HG03571 (cell line): ENCODE measurements at regions not wholly inside any gene's neighbourhood (a gene's known extent, or its start where the extent isn't known, plus 50 kb on each side); places are given as distances from the start of the nearest gene placed in this dataset.
"Not testable (repeated sequence)": the region's sequence is repeated elsewhere in the genome, so short reads cannot be mapped to it uniquely, and the experiment has no call there.

Source experiments
- ATAC-seq: cut with Tn5 transposase; IDR thresholded peaks from one replicate; pipeline ENCODE4 v1.9.1; 2021; ENCODE audit not compliant: unreplicated experiment

DNA sequence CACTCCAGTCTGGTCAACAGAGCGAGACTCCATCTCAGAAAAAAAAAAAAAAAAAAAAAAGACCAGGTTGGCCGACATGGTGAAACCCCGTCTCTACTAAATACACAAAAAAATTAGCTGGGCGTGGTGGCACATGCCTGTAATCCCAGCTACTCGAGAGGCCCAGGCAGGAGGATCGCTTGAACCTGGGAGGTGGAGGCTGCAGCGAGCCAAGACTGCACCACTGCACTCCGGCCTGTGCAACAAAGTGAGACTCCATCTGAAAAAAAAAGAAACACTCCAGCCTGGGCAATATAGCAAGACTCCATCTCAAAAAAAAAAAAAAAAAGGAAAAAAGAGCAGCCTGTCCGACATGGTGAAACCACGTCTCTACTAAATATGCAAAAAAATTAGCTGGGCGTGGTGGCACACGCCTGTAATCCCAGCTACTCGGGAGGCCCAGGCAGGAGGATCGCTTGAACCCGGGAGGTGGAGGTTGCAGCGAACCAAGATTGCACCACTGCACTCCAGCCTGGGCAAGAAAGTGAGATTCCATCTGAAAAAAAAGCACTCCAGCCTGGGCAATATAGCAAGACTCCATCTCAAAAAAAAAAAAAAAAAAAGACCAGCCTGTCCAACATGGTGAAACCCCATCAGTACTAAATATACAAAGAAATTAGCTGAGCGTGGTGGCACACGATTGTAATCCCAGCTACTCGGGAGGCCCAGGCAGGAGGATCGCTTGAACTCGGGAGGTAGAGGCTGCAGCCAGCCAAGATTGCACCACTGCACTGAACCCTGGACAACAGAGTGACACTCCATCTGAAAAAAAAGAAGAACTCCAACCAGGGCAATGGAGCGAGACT, 343.3 kb upstream of the PLGLB2 start:
- ATAC-seq = not testable (repeated sequence)

DNA sequence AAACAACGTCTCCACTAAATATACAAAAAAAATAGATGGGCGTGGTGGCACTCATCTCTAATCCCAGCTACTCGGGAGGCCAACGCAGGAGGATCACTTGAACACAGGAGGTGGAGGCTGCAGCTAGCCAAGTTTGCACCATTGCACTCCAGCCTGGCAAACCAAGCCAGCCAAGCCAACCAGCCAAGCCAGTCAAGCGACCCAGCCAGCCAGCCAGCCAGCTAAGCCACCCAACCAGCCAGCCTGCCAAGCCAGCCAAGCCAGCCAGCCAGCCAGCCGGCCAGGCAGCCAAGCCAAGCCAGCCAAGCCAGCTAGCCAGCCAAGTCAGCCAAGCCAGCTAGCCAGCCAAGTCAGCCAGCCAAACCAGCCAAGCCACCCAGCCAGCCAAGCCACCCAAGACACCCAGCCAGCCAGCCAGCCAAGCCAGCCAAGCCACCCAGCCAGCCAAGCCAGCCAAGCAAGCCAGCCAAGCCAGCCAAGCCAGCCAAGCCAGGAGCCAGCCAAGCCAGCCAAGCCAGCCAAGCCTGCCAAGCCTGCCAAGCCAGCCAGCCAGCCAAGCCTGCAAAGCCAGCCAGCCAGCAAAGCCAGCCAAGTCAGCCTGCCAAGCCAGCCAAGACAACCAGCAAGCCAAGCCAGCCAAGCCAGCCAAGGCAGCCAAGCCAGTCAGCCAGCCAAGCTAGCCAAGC, 342.2 kb upstream of the PLGLB2 start:
- ATAC-seq = not testable (repeated sequence)

DNA sequence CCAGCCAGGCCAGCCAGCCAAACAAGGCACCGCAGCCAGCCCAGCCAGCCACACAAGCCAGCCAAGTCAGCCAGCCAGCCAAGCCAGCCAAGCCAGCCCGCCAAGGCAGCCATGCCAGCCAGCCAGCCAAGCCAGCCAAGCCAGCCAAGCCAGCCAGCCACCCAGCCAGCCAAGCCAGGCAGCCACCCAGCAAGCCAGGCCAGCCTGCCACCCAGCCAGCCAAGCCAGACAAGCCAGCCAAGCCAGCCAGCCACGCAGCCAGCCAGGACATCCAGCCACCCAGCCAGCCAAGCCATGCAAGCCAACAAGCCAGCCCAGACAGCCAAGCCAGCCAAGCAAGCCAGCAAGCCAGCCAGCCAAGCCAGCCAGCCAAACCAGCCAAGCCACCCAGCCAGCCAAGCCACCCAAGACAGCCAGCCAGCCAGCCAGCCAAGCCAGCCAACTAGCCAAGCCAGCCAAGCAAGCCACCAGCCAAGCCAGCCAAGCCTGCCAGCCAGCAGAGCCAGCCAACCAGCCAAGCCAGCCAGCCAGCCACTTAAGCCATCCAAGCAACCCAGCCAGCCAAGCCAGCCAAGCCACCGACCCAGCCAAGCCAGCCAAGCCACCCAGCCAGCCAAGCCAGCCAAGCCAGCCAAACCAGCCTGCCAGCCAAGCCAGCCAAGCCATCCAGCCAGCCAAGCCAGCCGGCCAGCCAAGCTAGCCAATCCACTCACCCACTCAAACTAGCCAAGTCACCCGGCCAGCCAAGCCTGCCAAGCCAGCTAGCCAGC, 341.3 kb upstream of the PLGLB2 start:
- ATAC-seq = not testable (repeated sequence)

DNA sequence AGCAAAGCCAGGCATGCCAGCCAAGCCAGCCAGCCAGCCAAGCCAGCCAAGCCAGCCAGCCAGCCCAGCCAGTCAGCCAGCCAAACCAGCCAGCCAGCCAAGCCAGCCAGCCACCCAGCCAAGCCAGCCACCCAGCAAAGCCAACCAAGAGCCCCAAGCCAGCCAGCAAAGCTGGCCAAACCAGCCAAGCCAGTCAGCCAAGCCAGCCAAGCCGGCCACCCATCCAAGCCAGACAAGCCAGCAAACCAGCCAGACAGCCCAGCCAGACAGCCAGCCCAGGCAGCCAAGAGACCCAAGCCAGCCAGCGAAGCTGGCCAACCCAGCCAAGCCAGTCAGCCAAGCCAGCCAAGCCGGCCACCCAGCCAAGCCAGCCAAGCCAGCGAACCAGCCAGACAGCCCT, 338.3 kb upstream of the PLGLB2 start:
- not testable (repeated sequence) for ATAC-seq

DNA sequence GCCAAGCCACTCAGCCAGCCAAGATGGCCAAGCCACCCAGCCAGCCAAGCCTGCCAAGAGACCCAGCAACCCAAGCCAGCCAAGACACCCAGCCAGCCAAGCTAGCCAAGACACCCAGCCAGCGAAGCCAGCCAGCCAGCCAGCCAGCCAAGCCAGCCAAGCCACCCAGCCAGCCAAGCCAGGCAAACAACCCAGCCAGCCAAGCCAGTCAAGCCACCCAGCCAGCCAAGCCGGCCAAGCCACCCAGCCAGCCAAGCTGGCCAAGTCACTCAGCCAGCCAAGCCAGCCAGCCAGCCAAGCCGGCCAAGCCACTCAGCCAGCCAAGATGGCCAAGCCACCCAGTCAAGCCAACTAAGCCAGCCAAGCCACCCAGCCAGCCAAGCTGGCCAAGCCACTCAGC, 337.5 kb upstream of the PLGLB2 start:
- ATAC-seq = not testable (repeated sequence)

DNA sequence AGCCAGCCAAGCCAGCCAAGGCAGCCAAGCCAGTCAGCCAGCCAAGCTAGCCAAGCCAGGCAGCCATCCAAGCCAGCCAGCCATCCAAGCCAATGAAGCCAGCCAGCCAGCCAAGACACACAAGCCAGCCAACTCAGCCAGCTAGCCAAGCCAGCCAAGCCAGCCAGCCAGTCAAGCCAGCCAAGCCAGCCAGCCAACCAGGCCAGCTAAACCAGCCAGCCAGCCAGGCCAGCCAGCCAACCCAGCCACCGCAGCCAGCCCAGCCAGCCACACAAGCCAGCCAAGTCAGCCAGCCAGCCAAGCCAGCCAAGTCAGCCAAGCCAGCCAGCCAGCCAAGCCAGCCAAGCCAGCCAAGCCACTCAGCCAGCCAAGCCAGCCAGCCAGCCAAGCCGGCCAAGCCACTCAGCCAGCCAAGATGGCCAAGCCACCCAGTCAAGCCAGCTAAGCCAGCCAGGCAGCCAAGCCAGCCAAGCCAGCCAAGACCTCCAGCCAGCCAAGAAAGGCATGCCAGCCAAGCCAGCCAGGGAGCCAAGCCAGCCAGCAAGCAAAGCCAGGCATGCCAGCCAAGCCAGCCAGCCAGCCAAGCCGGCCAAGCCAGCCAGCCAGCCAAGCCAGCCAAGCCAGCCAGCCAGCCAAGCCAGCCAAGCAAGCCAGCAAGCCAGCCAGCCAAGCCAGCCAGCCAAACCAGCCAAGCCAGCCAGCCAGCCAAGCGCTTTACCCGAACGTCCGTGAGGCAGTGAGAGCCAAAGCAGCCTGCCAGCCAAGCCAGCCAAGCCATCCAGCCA, 335.7 kb upstream of the PLGLB2 start:
- ATAC-seq = not testable (repeated sequence)

DNA sequence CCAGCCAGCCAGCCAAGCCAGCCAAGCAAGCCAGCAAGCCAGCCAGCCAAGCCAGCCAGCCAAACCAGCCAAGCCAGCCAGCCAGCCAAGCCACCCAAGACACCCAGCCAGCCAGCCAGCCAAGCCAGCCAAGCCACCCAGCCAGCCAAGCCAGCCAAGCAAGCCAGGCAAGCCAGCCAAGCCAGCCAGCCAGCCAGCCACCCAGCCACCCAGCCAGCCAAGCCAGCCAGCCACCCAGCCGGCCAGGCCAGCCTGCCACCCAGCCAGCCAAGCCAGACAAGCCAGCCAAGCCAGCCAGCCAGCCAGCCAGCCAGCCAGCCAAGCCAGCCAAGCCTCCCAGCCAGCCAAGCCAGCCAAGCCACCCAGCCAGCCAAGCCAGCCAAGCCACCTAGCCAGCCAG, 333.6 kb upstream of the PLGLB2 start:
- not testable (repeated sequence) for ATAC-seq

DNA sequence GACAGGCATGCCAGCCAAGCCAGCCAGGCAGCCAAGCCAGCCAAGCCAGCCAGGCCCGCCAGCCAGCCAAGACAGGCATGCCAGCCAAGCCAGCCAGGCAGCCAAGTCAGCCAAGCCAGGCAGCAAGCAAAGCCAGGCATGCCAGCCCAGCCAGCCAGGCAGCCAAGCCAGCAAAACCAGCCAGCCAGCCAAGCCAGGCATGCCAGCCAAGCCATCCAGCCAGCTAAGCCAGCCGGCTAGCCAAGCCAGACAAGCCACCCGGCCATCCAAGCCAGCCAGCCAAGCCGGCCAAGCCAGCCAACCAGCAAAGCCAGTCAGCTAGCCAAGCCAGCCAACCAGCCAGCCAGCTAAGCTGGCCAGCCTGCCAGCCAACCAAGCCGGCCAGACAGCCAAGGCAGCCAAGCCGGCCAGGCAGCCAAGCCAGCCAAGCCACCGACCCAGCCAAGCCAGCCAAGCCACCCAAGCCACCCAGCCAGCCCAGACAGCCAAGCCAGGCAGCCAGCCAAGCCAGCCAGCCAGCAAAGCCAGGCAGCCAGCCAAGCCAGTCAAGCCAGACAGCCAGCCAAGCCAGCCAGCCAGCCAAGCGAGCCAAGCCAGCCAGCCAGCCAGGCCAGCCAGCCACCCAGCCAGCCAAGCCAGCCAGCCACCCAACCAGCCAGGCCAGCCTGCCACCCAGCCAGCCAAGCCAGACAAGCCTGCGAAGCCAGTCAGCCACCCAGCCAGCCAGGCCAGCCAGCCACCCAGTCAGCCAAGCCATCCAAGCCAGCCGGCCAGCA, 332.9 kb upstream of the PLGLB2 start:
- ATAC-seq = not testable (repeated sequence)

DNA sequence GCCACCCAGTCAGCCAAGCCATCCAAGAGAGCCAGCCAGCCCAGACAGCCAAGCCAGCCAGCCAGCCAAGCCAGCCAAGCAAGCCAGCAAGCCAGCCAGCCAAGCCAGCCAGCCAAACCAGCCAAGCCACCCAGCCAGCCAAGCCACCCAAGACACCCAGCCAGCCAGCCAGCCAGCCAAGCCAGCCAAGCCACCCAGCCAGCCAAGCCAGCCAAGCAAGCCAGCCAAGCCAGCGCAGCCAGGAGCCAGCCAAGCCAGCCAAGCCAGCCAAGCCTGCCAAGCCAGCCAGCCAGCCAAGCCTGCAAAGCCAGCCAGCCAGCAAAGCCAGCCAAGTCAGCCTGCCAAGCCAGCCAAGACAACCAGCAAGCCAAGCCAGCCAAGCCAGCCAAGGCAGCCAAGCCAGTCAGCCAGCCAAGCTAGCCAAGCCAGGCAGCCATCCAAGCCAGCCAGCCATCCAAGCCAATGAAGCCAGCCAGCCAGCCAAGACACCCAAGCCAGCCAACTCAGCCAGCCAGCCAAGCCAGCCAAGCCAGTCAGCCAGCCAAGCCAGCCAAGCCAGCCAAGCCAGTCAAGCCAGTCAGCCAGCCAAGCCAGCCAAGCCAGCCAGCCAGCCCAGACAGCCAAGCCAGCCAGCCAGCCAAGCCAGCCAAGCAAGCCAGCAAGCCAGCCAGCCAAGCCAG, 332.2 kb upstream of the PLGLB2 start:
- ATAC-seq = not testable (repeated sequence)

DNA sequence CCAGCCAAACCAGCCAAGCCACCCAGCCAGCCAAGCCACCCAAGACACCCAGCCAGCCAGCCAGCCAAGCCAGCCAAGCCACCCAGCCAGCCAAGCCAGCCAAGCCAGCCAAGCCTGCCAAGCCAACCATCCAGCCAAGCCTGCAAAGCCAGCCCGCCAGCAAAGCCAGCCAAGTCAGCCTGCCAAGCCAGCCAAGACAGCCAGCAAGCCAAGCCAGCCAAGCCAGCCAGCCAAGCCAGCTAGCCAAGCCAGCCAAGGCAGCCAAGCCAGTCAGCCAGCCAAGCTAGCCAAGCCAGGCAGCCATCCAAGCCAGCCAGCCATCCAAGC, 331.7 kb upstream of the PLGLB2 start:
- ATAC-seq = not testable (repeated sequence)

DNA sequence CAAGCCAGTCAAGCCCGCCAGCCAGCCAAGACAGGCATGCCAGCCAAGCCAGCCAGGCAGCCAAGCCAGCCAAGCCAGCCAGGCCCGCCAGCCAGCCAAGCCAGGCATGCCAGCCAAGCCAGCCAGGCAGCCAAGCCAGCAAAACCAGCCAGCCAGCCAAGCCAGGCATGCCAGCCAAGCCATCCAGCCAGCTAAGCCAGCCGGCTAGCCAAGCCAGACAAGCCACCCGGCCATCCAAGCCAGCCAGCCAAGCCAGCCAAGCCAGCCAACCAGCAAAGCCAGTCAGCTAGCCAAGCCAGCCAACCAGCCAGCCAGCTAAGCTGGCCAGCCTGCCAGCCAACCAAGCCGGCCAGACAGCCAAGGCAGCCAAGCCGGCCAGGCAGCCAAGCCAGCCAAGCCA, 330.7 kb upstream of the PLGLB2 start:
- ATAC-seq = not testable (repeated sequence)

DNA sequence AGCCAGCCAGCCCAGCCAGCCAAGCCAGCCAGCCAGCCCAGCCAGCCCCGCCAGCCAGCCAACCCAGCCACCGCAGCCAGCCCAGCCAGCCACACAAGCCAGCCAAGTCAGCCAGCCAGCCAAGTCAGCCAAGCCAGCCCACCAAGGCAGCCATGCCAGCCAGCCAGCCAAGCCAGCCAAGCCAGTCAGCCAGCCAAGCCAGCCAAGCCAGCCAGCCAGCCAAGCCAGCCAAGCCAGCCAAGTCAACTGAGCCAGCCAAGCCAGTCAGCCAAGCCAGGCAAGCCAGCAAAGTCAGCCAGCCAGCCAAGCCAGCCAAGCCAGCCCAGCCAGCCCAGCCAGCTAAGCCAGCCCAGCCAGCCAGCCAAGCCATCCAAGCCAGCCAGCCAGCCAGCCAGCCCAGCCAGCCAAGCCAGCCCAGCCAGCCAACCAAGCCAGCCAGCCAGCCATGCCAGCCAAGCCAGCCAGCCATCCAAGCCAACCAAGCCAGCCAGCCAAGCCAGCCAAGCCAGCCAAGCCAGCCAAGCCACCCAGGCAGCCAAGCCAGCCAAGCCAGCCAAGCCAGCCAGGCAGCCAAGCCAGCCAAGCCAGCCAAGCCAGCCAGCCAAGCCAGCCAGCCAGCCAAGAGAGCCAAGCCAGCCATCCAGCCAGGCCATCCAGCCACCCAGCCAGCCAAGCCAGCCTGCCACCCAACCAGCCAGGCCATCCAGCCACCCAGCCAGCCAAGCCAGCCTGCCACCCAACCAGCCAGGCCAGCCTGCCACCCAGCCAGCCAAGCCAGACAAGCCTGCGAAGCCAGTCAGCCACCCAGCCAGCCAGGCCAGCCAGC, 329.9 kb upstream of the PLGLB2 start:
- not testable (repeated sequence) for ATAC-seq

DNA sequence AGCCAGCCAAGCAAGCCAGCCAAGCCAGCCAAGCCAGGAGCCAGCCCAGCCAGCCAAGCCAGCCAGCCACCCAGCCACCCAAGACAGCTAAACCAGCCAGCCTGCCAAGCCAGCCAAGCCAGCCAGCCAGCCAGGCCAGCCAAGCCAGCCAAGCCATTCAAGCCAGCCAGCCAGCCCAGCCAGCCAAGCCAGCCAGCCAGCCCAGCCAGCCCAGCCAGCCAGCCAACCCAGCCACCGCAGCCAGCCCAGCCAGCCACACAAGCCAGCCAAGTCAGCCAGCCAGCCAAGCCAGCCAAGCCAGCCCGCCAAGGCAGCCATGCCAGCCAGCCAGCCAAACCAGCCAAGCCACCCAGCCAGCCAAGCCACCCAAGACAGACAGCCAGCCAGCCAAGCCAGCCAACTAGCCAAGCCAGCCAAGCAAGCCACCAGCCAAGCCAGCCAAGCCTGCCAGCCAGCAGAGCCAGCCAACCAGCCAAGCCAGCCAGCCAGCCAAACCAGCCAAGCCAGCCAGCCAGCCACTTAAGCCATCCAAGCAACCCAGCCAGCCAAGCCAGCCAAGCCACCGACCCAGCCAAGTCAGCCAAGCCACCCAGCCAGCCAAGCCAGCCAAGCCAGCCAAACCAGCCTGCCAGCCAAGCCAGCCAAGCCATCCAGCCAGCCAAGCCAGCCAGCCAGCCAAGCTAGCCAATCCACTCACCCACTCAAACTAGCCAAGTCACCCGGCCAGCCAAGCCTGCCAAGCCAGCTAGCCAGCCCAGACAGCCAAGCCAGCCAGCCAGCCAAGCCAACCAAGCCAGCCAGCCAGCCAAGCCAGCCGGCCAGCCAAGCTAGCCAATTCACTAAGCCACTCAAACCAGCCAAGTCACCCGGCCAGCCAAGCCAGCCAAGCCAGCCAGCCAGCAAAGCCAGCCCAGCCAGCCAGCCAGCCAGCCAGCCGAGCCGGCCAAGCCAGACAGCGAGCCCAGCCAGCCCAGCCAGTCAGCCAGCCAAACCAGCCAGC, 328.8 kb upstream of the PLGLB2 start:
- not testable (repeated sequence) for ATAC-seq

DNA sequence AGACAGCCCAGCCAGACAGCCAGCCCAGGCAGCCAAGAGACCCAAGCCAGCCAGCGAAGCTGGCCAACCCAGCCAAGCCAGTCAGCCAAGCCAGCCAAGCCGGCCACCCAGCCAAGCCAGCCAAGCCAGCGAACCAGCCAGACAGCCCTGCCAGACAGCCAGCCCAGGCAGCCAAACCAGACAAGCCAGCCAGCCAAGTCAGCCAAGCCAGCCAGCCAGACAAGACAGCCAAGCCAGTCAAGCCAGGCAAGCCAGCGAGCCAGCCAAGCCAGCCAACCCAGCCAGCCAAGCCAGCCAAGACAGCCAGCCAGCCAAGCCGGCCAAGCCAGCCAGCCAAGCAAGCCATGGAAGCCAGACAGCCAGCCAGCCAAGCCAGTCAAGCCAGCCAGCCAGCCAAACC, 327.9 kb upstream of the PLGLB2 start:
- not testable (repeated sequence) for ATAC-seq

DNA sequence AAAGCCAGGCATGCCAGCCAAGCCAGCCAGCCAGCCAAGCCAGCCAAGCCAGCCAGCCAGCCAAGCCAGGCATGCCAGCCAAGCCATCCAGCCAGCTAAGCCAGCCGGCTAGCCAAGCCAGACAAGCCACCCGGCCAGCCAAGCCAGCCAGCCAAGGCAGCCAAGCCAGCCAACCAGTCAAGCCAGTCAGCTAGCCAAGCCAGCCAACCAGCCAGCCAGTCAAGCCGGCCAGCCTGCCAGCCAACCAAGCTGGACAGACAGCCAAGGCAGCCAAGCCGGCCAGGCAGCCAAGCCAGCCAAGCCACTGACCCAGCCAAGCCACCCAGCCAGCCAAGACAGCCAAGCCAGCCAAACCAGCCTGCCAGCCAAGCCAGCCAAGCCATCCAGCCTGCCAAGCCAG, 326.9 kb upstream of the PLGLB2 start:
- not testable (repeated sequence) for ATAC-seq

DNA sequence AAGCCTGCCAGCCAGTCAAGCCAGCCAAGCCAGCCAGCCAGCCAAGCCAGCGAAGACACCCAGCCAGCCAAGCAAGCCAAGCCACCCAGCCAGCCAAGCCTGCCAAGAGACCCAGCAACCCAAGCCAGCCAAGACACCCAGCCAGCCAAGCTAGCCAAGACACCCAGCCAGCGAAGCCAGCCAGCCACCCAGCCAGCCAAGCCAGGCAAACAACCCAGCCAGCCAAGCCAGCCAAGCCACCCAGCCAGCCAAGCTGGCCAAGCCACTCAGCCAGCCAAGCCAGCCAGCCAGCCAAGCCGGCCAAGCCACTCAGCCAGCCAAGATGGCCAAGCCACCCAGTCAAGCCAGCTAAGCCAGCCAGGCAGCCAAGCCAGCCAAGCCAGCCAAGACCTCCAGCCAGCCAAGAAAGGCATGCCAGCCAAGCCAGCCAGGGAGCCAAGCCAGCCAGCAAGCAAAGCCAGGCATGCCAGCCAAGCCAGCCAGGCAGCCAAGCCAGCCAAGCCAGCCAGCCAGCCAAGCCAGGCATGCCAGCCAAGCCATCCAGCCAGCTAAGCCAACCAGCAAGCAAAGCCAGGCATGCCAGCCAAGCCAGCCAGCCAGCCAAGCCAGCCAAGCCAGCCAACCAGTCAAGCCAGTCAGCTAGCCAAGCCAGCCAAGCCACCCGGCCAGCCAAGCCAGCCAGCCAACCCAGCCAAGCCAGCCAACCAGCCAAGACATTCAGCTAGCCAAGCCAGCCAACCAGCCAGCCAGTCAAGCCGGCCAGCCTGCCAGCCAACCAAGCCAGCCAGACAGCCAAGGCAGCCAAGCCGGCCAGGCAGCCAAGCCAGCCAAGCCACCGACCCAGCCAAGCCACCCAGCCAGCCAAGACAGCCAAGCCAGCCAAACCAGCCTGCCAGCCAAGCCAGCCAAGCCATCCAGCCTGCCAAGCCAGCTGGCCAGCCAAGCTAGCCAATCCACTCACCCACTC, 323.8 kb upstream of the PLGLB2 start:
- ATAC-seq = not testable (repeated sequence)
